BE2C (cell line): ENCODE measurements at regions not wholly inside any gene's neighbourhood (a gene's known extent, or its start where the extent isn't known, plus 50 kb on each side); places are given as distances from the start of the nearest gene placed in this dataset.

Experiments used
- DNase-seq: peaks from one replicate; pipeline ENCODE4 v3.0.0-alpha.2; 2020
- H3K27me3 ChIP-seq: fragments of 250-450 bp; sonication (Bioruptor Pico); 2 replicates; pipeline ENCODE4 v1.5.1; 2020; ENCODE audit warnings: mild to moderate bottlenecking
- H3K36me3 ChIP-seq: fragments of 250-450 bp; sonication (Bioruptor Pico); 2 replicates; pipeline ENCODE4 v1.5.1; 2020; ENCODE audit warnings: mild to moderate bottlenecking
- H3K4me1 ChIP-seq: fragments of 250-450 bp; sonication (Bioruptor Pico); 2 replicates; pipeline ENCODE4 v1.5.1; 2020
- H3K4me3 ChIP-seq: 2 replicates; pipeline ENCODE4 v1.5.1; 2011; ENCODE audit warnings: low read depth, low read length
- H3K9me3 ChIP-seq: fragments of 250-450 bp; sonication (Bioruptor Pico); 2 replicates; pipeline ENCODE4 v1.5.1; 2020
- TF ChIP-seq, protein P1 (sequence below): IDR thresholded peaks from 2 replicates; pipeline ENCODE4 v1.5.1; 2012; ENCODE audit warnings: mild to moderate bottlenecking, low read depth, low read length

DNA sequence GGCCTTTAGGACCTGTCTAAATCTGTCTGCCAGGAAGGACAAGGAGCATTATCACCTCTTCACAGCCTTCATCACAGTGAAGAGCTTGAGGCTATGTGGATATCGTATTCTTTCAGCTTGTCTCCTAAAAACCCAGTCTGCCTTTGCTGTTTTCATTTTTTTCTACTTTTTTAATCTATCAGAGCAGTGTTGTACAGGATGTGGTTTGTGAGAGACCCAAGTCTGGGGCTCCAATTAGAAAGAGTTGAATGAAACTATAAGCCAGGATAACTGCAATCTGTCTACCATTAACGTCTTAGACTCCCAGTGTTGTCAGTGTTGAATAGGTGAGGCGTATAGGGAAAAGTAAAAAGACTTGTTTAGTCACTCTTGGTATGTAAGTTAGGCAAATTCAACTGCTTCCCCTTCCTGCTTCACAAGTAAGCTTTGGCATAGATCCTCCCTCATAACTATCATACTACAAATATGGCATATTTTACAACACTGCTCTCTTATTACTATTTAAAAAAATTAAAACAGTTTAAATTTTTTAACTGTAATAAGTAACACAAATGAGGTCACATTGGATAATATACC, 1225.8 kb upstream of the PRMT6 start:
- no peak for DNase-seq
- Histone ChIP-seq H3K4me3 (no peak overlapping the region), H3K9me3 (no peaks in the 10 kb centered on the region), H3K4me1 (no peaks in the 10 kb centered on the region), H3K27me3 (no peaks in the 10 kb centered on the region), H3K36me3 (no peaks in the 10 kb centered on the region)
- TF ChIP-seq, protein P1, sequence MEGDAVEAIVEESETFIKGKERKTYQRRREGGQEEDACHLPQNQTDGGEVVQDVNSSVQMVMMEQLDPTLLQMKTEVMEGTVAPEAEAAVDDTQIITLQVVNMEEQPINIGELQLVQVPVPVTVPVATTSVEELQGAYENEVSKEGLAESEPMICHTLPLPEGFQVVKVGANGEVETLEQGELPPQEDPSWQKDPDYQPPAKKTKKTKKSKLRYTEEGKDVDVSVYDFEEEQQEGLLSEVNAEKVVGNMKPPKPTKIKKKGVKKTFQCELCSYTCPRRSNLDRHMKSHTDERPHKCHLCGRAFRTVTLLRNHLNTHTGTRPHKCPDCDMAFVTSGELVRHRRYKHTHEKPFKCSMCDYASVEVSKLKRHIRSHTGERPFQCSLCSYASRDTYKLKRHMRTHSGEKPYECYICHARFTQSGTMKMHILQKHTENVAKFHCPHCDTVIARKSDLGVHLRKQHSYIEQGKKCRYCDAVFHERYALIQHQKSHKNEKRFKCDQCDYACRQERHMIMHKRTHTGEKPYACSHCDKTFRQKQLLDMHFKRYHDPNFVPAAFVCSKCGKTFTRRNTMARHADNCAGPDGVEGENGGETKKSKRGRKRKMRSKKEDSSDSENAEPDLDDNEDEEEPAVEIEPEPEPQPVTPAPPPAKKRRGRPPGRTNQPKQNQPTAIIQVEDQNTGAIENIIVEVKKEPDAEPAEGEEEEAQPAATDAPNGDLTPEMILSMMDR: no peak

DNA sequence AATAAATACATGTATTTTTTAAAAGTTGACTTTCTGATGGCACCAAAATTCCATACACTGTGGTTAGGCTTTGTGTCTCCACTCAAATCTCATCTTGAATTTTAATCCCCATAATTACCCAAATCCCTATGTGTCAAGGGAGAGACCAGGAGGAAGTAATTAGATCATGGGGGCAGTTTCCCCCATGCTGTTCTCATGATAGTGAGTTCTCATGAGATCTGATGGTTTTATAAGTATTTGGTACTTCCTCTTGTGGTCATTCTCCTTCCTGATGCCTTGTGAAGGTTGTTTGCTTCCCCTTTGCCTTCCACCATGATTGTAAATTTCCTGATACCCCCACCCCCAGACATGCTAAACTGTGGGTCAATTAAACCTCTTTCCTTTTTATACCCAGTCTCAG, 1218.4 kb upstream of the PRMT6 start:
- TF ChIP-seq, protein P1: no peak
- no peak overlapping the region for H3K4me3 ChIP-seq

DNA sequence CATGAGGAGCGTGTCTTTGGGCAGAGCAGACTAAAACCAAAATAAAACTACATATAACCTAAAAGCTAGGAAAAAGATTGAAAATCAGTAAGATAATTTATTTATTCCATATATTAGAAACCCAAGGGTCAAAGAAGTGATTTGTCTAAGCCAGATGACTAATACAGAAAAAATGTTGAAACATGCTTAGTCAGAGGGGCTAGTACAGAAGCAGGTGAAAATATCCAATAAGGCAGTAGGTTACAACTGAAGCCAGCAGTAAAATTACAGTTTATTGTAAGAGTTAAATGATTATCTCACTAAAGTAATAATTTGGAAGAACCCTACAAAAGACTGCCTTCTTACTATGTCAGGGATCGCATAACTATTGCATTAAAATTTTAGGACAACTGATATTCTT, 1190.9 kb upstream of the PRMT6 start:
- Histone ChIP-seq H3K9me3 (no peaks in the 10 kb centered on the region; the same call in 1 of the 2 replicates), H3K36me3 (no peaks in the 10 kb centered on the region), H3K4me3 (no peak overlapping the region), H3K27me3 (no peaks in the 10 kb centered on the region), H3K4me1 (no peaks in the 10 kb centered on the region)
- TF ChIP-seq, protein P1: no peak
- no peak for DNase-seq

More for the DNA sequence above, 1218.4 kb upstream of the PRMT6 start:
- no peaks in the 10 kb centered on the region for H3K27me3 ChIP-seq
- H3K4me1 ChIP-seq: no peaks in the 10 kb centered on the region
- H3K36me3 ChIP-seq: no peaks in the 10 kb centered on the region
- no peaks in the 10 kb centered on the region for H3K9me3 ChIP-seq
- DNase-seq: no peak

DNA sequence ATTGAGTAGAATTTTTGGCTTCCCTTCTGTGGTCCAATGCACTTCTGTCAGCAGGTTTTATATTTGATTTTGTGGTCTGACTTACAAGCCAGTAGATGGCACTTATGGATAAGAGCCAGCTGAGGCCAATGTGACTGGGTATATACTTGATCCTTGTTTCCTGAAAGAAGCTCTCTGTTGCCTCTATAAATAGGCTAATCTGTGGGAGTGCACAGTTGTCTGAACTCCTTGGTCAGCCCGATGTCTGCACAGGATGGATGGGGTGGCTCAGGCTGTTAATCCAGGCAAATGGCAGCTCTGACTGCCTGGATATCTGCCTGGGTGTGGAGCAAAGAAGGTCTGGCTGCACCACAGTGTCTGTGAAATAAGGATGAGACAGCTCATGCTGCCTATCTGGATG, 1183.7 kb upstream of the PRMT6 start:
- H3K9me3 ChIP-seq: no peaks in the 10 kb centered on the region
- no peaks in the 10 kb centered on the region for H3K4me1 ChIP-seq
- no peaks in the 10 kb centered on the region for H3K36me3 ChIP-seq
- H3K4me3 ChIP-seq: no peak overlapping the region
- TF ChIP-seq, protein P1: no peak
- peak; percentile 16 for DNase-seq
- H3K27me3 ChIP-seq: no peaks in the 10 kb centered on the region

DNA sequence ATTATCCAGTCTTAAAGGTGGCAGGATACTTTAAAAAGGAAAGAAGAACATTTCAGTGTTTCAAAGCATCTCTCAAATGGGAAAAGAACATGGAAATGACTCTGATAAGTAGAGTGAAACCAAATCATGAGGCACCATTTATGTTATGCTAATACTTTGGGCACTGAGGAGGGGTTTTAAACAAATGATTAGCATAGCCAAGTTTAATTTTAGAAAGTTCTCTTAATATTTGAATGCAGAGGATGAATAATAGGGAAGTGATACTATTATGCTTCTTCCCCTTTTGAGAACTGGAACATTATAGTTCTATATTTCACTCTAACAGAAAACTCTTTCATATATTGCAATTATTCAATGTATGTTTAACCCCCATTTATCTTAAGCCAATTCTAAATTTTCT, 1181.9 kb upstream of the PRMT6 start:
- no peak overlapping the region for H3K4me3 ChIP-seq
- TF ChIP-seq, protein P1: no peak
- H3K9me3 ChIP-seq: no peaks in the 10 kb centered on the region
- no peak for DNase-seq
- no peaks in the 10 kb centered on the region for H3K36me3 ChIP-seq
- no peaks in the 10 kb centered on the region for H3K4me1 ChIP-seq
- no peaks in the 10 kb centered on the region for H3K27me3 ChIP-seq

DNA sequence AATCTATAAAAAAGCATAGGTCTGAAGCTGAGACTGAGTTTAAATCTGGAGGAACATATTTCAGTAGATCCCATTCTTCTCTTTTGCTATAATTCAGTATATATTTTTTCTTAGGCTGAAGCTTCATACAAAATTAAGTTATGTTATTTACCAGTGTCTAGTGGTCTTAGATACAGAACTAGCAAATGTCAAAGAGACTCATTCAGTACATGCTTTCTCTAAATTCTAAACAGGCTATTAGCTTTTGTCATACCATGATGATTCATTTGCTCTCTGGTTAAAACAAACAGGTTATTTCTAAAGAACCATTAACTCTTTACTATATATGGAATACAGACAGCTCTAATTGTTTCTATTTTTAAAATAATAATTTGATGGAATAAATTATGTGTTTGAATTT, 1170.2 kb upstream of the PRMT6 start:
- TF ChIP-seq, protein P1: no peak

More for the DNA sequence above, 1170.2 kb upstream of the PRMT6 start:
- H3K27me3 ChIP-seq: no peaks in the 10 kb centered on the region
- no peak for DNase-seq
- H3K4me3 ChIP-seq: no peak overlapping the region
- H3K36me3 ChIP-seq: no peaks in the 10 kb centered on the region
- H3K9me3 ChIP-seq: no peaks in the 10 kb centered on the region
- H3K4me1 ChIP-seq: no peaks in the 10 kb centered on the region
